ENCODE measurements at regions not wholly inside any gene's neighbourhood (a gene's known extent, or its start where the extent isn't known, plus 50 kb on each side); places are given as distances from the start of the nearest gene placed in this dataset.

DNA sequence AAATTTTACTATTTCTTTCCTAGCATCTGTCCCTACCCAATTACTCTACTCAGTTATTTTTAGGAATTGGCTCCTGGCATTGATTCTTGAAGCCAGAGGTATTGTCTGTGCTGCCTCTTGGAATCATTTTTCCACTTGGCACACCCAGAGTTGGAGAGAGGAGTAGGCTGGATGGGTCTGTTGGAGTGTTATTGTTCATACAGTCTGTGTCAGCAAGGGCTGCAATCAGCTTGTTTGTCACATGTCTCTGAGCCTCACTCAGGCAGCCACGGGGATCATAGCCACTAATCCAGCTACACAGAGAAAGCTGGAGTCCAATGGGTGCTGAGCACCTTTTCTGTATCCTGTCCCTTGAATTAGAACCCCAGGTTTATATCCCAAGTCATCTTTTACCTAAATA is 176.0 kb upstream of the DYRK2 start:
- Mint-ChIP-seq H3K27ac (no peak overlapping the region), H3K9me3 (peaks cover 5% of the 10 kb centered on the region), H3K36me3 (ENCODE audit: low read depth) (peaks cover 2% of the 10 kb centered on the region), H3K27me3 (no peaks in the 10 kb centered on the region), H3K4me1 (ENCODE audit: low read depth) (peaks cover 11% of the 10 kb centered on the region), H3K4me3 (no peak overlapping the region)
- ATAC-seq (no peak), DNase-seq (no peak)
- TF ChIP-seq CTCF (IDR thresholded peaks at IDR 0.05), result no peak
- ChIA-PET CTCF (no interaction called here), POLR2A (interaction anchor here (0.9 kb wide), 1 partner anchor 13 kb away, joined by 3 read pairs; no protein-coding TSS in a partner anchor)
- intact Hi-C loops (cut with micrococcal nuclease), result no loop called here

DNA sequence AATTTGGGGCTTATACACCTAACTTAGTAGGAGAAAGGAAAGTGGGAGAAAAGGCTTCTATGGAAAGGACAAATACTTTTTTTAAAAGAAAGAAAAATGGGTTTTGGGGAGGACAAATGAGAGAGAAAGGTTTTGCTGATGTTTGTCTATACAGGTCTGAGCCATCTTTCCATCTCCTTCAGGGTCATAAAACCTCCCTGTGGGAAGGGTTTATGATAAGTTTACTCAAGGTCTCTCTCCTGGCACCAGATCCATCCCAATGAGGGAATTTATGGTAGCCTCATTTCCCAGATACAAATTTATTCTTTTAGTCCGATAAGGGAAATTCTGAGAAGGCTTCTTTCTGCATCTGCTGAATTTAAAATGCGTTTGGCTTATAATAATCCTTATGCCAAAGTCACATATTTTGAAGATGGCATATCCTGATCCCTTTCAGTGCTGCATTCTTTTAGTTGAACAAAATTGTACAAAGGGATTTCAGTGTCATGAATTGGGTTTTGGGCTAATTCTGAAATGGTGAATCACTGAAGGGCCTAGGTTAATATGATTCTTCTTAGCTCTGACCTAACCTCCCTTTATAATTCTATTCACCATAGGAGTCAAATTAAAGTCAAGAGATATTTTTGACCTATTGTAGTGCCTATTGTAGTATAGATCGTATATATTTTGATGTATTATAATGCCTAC is 173.5 kb upstream of the DYRK2 start:
- POLR2A ChIA-PET, result no interaction called here
- no peaks in the 10 kb centered on the region for H3K27me3 Mint-ChIP-seq

DNA sequence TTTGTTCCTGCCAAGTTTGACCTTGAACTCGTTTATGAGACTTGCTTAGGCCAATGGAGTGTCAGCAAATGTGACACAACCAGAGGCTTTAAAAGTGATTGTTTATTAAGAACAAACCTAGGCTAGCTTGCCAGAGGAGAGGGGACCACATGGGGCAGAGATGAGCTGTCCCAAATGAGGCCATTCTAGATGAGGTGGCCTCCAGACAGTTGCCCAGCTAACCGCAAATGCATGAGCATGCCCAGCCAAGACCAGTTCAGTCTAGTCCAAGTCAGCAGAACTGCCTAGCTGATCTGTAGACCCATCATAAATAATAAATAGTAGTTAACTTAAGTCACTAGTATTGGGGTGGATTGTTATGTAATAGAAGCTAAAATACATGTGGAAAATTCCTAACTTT is 172.8 kb upstream of the DYRK2 start:
- Mint-ChIP-seq H3K36me3 (ENCODE audit: low read depth) (no peaks in the 10 kb centered on the region), H3K4me3 (no peak overlapping the region), H3K27me3 (no peaks in the 10 kb centered on the region), H3K27ac (no peak overlapping the region), H3K9me3 (no peaks in the 10 kb centered on the region), H3K4me1 (ENCODE audit: low read depth) (peaks cover 3% of the 10 kb centered on the region)
- ChIA-PET CTCF (interaction anchor here (0.7 to 1.0 kb wide), 2 partner anchors 15 to 533 kb away, joined by 3 read pairs; no protein-coding TSS in a partner anchor), POLR2A (no interaction called here)
- ATAC-seq (no peak), DNase-seq (no peak)
- no peak for TF ChIP-seq CTCF (IDR thresholded peaks at IDR 0.05)
- intact Hi-C loops (cut with micrococcal nuclease), result no loop called here

More for the DNA sequence above, 173.5 kb upstream of the DYRK2 start:
- Mint-ChIP-seq H3K27ac (no peak overlapping the region), H3K36me3 (ENCODE audit: low read depth) (no peaks in the 10 kb centered on the region), H3K9me3 (no peaks in the 10 kb centered on the region), H3K4me1 (ENCODE audit: low read depth) (peaks cover 5% of the 10 kb centered on the region), H3K4me3 (no peak overlapping the region)
- CTCF ChIA-PET, result interaction anchor here (0.7 kb wide), 1 partner anchor 534 kb away, joined by 3 read pairs; no protein-coding TSS in a partner anchor
- DNase-seq (no peak), ATAC-seq (no peak)
- no peak for TF ChIP-seq CTCF (IDR thresholded peaks at IDR 0.05)
- intact Hi-C loops (cut with micrococcal nuclease), result no loop called here

DNA sequence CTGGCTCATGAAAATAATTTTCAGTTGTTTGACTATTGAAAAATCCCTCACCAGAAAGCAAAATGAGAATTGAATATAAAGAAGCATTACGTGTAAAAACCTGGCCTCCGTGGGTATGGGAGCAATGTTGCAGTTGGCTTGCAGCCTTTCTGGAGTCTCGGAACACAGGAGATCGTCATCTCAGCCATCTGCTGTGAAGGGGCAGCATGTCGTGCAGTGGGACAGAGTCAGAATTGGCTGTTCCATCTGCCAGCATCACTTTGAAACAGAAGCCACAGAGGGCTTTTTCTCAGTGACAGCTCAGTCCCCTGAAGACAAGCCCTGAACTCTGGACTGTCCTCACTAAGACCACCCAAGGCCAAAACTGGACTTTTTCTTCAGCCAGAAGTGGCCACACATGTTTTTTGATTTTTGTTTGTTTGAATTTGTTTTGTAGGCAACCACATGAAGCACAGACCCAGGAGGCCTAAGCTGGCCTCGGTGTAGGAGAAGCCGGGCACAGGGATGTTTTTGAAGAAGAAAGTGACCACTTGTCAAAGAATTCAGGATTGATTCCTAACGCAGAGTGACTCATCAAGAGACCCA is 170.8 kb upstream of the DYRK2 start:
- ATAC-seq (no peak), DNase-seq (no peak)
- no peak overlapping the region for H3K4me3 Mint-ChIP-seq
- ChIA-PET POLR2A (no interaction called here), CTCF (interaction anchor here (0.7 kb wide), 1 partner anchor 15 kb away, joined by 3 read pairs; no protein-coding TSS in a partner anchor)
- no peak overlapping the region for H3K27ac Mint-ChIP-seq
- intact Hi-C loops (cut with micrococcal nuclease), result no loop called here
- H3K4me1 Mint-ChIP-seq (ENCODE audit: low read depth), result peaks cover 10% of the 10 kb centered on the region
- H3K27me3 Mint-ChIP-seq, result no peaks in the 10 kb centered on the region
- H3K9me3 Mint-ChIP-seq, result no peaks in the 10 kb centered on the region
- H3K36me3 Mint-ChIP-seq (ENCODE audit: low read depth), result no peaks in the 10 kb centered on the region
- no peak for TF ChIP-seq CTCF (IDR thresholded peaks at IDR 0.05)
